Activated CD4-positive, alpha-beta memory T cell treated with anti-CD3 and anti-CD28 coated beads for 36 hours (primary cell): ENCODE measurements at regions not wholly inside any gene's neighbourhood (a gene's known extent, or its start where the extent isn't known, plus 50 kb on each side); places are given as distances from the start of the nearest gene placed in this dataset.

Experiments used
- CTCF ChIA-PET: fragments of 350-600 bp; sonication (Branson Sonifier 250); formaldehyde crosslinking; loops from one replicate; lab custom pipeline; 2021; ENCODE audit warnings: antibody characterized with exemption, inconsistent platforms; lab: Charles Lee
- POLR2A ChIA-PET: fragments of 350-600 bp; sonication (Branson Sonifier 250); formaldehyde crosslinking; loops from one replicate; lab custom pipeline; 2021; ENCODE audit warnings: antibody characterized with exemption; lab: Charles Lee
- DNase-seq: peaks from one replicate; pipeline ENCODE4 v3.0.0-alpha.2; 2020
- H3K27ac Mint-ChIP-seq: one replicate; pipeline ENCODE4 v1.8.0; 2021; ENCODE audit warnings: mixed read lengths
- H3K27me3 Mint-ChIP-seq: one replicate; pipeline ENCODE4 v1.8.0; 2021; ENCODE audit warnings: mixed read lengths
- H3K36me3 Mint-ChIP-seq: one replicate; pipeline ENCODE4 v1.8.0; 2021; ENCODE audit warnings: mixed read lengths
- H3K4me1 Mint-ChIP-seq: one replicate; pipeline ENCODE4 v1.8.0; 2021; ENCODE audit warnings: low read depth, mixed read lengths
- H3K4me3 Mint-ChIP-seq: one replicate; pipeline ENCODE4 v1.8.0; 2021; ENCODE audit warnings: mild to moderate bottlenecking, mixed read lengths
- H3K9me3 Mint-ChIP-seq: one replicate; pipeline ENCODE4 v1.8.0; 2021; ENCODE audit warnings: mixed read lengths
- intact Hi-C: fragments of 100-400 bp; cut with micrococcal nuclease; formaldehyde crosslinking; loops from one replicate; pipeline ENCODE4 v1.15.1; 2023

DNA sequence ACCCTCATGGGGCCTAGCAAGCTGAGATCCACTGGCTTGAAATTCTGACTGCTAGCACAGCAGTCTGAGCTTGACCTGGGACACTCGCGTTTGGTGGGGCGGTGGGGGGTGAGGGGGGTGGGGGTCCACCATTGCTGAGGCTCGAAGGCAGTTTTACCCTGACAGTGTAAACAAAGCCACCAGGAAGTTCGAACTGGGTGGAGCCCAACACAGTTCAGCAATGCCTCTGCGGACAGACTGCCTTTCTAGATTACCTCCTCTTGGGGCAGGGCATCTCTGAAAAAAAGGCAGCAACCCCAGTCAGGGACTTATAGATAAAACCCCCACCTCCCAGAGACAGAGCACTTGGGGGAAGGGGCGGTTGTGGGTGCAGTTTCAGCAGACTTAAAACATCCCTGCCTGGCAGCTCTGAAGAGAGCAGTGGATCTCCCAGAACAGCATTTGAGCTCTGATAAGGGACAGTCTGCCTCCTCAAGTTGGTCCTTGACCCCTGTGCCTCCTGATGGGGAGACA is 149.7 kb upstream of the TANK start:
- ChIA-PET POLR2A (no interaction called here), CTCF (no interaction called here)
- no peak overlapping the region for H3K27ac Mint-ChIP-seq
- H3K4me3 Mint-ChIP-seq = no peak overlapping the region
- peaks cover 10% of the 10 kb centered on the region for H3K9me3 Mint-ChIP-seq
- H3K36me3 Mint-ChIP-seq = peaks cover 2% of the 10 kb centered on the region
- peaks cover 17% of the 10 kb centered on the region for H3K27me3 Mint-ChIP-seq
- peaks cover 2% of the 10 kb centered on the region for H3K4me1 Mint-ChIP-seq
- no peak for DNase-seq
- intact Hi-C loops = no loop called here

DNA sequence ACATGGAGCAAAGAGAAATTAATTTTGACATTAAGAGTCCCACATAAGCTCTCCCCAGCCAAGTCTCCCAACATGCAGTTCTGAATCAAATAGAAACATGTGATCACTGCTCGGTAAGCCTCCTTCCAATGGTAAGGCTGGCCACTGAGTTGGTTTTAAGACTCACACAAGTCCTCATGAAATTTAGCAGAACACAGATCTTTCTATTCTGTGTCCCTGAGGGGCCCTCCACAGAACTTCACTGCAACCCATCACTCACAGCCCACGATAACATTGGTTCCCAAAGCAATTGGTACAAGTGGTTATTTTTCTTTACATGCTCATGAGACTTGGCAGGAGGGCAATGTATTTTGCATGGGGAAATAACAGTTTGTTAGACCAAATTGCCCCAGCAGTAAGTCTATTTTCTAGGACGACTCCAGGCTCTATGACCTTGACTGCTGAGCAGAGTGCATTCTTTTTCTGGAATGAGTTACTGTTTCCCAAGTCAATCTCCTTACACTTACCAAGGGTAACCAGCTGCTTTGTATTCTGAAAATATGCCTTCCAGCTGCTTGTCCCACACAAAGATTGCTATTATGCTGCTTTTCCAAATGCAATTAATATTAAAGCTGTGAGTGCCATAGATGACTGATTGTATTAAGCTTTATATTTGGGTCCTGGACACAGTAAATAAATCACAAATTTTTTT is 142.3 kb upstream of the TANK start:
- peaks cover 2% of the 10 kb centered on the region for H3K36me3 Mint-ChIP-seq
- H3K9me3 Mint-ChIP-seq = peaks cover 10% of the 10 kb centered on the region
- ChIA-PET CTCF (no interaction called here), POLR2A (no interaction called here)
- H3K4me3 Mint-ChIP-seq = no peak overlapping the region
- intact Hi-C loops = no loop called here
- no peak overlapping the region for H3K27ac Mint-ChIP-seq
- H3K27me3 Mint-ChIP-seq = peaks cover 3% of the 10 kb centered on the region
- no peaks in the 10 kb centered on the region for H3K4me1 Mint-ChIP-seq
- DNase-seq = no peak

DNA sequence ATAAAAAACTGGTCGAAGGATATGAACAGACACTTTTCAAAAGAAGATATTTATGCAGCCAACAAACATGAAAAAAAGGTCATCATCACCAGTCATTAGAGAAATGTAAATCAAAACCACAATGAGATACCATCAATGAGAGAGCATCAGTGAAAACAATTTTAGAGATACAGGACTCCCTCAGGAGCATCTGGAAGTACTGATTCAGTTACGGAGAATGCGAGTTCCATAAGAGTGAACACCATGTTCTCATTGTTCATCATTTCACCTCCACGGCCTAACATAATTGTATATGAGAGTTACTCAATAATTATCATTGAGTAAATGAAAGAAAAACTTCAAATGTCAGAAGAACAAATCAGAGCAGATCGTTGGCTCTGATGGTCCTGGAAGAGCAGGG is 140.9 kb upstream of the TANK start:
- H3K4me3 Mint-ChIP-seq = no peak overlapping the region
- intact Hi-C loops = no loop called here
- H3K4me1 Mint-ChIP-seq = no peaks in the 10 kb centered on the region
- no peaks in the 10 kb centered on the region for H3K27me3 Mint-ChIP-seq
- peaks cover 2% of the 10 kb centered on the region for H3K36me3 Mint-ChIP-seq
- no peak for DNase-seq
- ChIA-PET POLR2A (no interaction called here), CTCF (interaction anchor here (1.8 kb wide), 1 partner anchor 44 kb away, joined by 9 read pairs; no protein-coding TSS in a partner anchor)
- H3K27ac Mint-ChIP-seq = no peak overlapping the region
- H3K9me3 Mint-ChIP-seq = peaks cover 10% of the 10 kb centered on the region

DNA sequence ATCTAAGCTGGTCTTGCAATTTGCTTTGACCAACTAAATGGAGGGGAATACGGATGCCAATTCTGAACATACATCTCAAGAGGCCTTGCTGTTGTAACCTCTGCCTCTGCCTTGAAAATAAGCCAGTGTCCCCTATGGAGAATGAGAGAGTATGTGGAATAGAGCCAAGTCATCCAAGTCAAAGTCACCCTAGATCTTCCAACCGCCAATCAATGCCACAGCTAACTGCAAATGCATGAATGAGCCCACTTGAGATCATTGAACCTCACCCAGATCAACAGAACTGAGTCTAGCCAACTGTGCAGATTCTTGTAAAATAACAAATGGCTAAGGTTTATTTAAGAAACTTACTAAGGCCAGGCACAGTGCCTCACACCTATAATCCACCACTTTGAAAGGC is 139.8 kb upstream of the TANK start:
- H3K27ac Mint-ChIP-seq = no peak overlapping the region
- intact Hi-C loops = no loop called here
- POLR2A ChIA-PET = no interaction called here
- no peaks in the 10 kb centered on the region for H3K9me3 Mint-ChIP-seq
- no peaks in the 10 kb centered on the region for H3K27me3 Mint-ChIP-seq
- no peak for DNase-seq
- H3K4me3 Mint-ChIP-seq = no peak overlapping the region
- no peaks in the 10 kb centered on the region for H3K4me1 Mint-ChIP-seq
- no peaks in the 10 kb centered on the region for H3K36me3 Mint-ChIP-seq
- CTCF ChIA-PET = interaction anchor here (0.6 to 1.8 kb wide), 2 partner anchors 43 to 59 kb away, joined by 4 to 9 read pairs; no protein-coding TSS in a partner anchor

- ChIA-PET CTCF (no interaction called here), POLR2A (no interaction called here)
- Mint-ChIP-seq H3K9me3 (no peaks in the 10 kb centered on the region), H3K36me3 (no peaks in the 10 kb centered on the region), H3K4me3 (no peak overlapping the region), H3K4me1 (peaks cover 4% of the 10 kb centered on the region), H3K27ac (no peak overlapping the region), H3K27me3 (no peaks in the 10 kb centered on the region)
- no peak for DNase-seq
- intact Hi-C loops = no loop called here
Observed at GRCh38 chr2:161028581-161028980, 131.6 kb upstream of the TANK start.

GRCh38 chr2:161029321-161029720 is 130.9 kb upstream of the TANK start:
- H3K36me3 Mint-ChIP-seq = no peaks in the 10 kb centered on the region
- ChIA-PET CTCF (interaction anchor here (0.6 kb wide), 1 partner anchor 18 kb away, joined by 3 read pairs; no protein-coding TSS in a partner anchor), POLR2A (no interaction called here)
- peaks cover 4% of the 10 kb centered on the region for H3K4me1 Mint-ChIP-seq
- DNase-seq = no peak
- H3K4me3 Mint-ChIP-seq = no peak overlapping the region
- no peaks in the 10 kb centered on the region for H3K27me3 Mint-ChIP-seq
- intact Hi-C loops = no loop called here
- no peak overlapping the region for H3K27ac Mint-ChIP-seq
- no peaks in the 10 kb centered on the region for H3K9me3 Mint-ChIP-seq

- intact Hi-C loops = no loop called here
- peaks cover 4% of the 10 kb centered on the region for H3K4me1 Mint-ChIP-seq
- POLR2A ChIA-PET = no interaction called here
- CTCF ChIA-PET = interaction anchor here (0.6 kb wide), 1 partner anchor 17 kb away, joined by 3 read pairs; no protein-coding TSS in a partner anchor
- H3K36me3 Mint-ChIP-seq = no peaks in the 10 kb centered on the region
- H3K27me3 Mint-ChIP-seq = no peaks in the 10 kb centered on the region
- DNase-seq = no peak
- no peak overlapping the region for H3K27ac Mint-ChIP-seq
- H3K9me3 Mint-ChIP-seq = peaks cover 1% of the 10 kb centered on the region
- no peak overlapping the region for H3K4me3 Mint-ChIP-seq
Observed at GRCh38 chr2:161030260-161031063, 129.8 kb upstream of the TANK start.

DNA sequence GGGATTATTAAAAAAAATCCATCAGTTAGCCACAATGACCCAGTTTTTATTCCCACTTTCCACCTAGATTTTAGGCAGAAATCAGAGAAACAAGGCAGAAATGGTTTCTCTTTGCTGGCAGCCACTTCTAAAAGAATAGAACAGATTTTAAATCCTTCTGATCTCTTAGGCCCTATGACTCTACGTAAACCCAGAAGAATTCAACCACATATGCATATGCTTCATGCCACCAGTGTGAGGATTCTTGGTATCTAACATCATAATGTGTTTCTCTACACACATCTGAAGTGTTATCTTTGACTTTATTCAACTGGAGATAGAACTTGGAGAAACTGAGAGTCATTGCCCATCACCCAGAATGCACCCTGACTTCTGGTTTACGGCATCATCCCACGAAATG is 128.7 kb upstream of the TANK start:
- H3K27me3 Mint-ChIP-seq = no peaks in the 10 kb centered on the region
- ChIA-PET POLR2A (no interaction called here), CTCF (no interaction called here)
- H3K27ac Mint-ChIP-seq = no peak overlapping the region
- DNase-seq = no peak
- intact Hi-C loops = no loop called here
- peaks cover 4% of the 10 kb centered on the region for H3K4me1 Mint-ChIP-seq
- H3K36me3 Mint-ChIP-seq = no peaks in the 10 kb centered on the region
- no peak overlapping the region for H3K4me3 Mint-ChIP-seq
- H3K9me3 Mint-ChIP-seq = peaks cover 3% of the 10 kb centered on the region

GRCh38 chr2:161032635-161033034 is 127.6 kb upstream of the TANK start:
- Mint-ChIP-seq H3K4me3 (no peak overlapping the region), H3K27me3 (peaks cover under 1% of the 10 kb centered on the region), H3K36me3 (no peaks in the 10 kb centered on the region), H3K9me3 (peaks cover 3% of the 10 kb centered on the region), H3K4me1 (peaks cover 4% of the 10 kb centered on the region), H3K27ac (no peak overlapping the region)
- intact Hi-C loops = no loop called here
- ChIA-PET CTCF (interaction anchor here (1.2 kb wide), 1 partner anchor 31 kb away, joined by 3 read pairs; no protein-coding TSS in a partner anchor), POLR2A (no interaction called here)
- DNase-seq = no peak

GRCh38 chr2:161033059-161033660 is 127.1 kb upstream of the TANK start:
- POLR2A ChIA-PET = no interaction called here
- no peaks in the 10 kb centered on the region for H3K36me3 Mint-ChIP-seq

GRCh38 chr2:161036926-161037325 is 123.3 kb upstream of the TANK start:
- CTCF ChIA-PET = interaction anchor here (1.0 kb wide), 1 partner anchor 27 kb away, joined by 3 read pairs; no protein-coding TSS in a partner anchor
- intact Hi-C loops = no loop called here
- H3K4me1 Mint-ChIP-seq = no peaks in the 10 kb centered on the region

More at GRCh38 chr2:161033059-161033660, 127.1 kb upstream of the TANK start:
- H3K27ac Mint-ChIP-seq = no peak overlapping the region
- no peak for DNase-seq
- peaks cover 3% of the 10 kb centered on the region for H3K9me3 Mint-ChIP-seq
- H3K27me3 Mint-ChIP-seq = peaks cover 1% of the 10 kb centered on the region
- H3K4me1 Mint-ChIP-seq = peaks cover 4% of the 10 kb centered on the region
- CTCF ChIA-PET = interaction anchor here (1.2 kb wide), 1 partner anchor 30 kb away, joined by 3 read pairs; no protein-coding TSS in a partner anchor
- H3K4me3 Mint-ChIP-seq = no peak overlapping the region
- intact Hi-C loops = no loop called here

GRCh38 chr2:161039071-161039470 is 121.2 kb upstream of the TANK start:
- H3K4me3 Mint-ChIP-seq = no peak overlapping the region
- no peaks in the 10 kb centered on the region for H3K4me1 Mint-ChIP-seq
- DNase-seq = no peak
- H3K27me3 Mint-ChIP-seq = peaks cover 4% of the 10 kb centered on the region
- ChIA-PET CTCF (no interaction called here), POLR2A (no interaction called here)
- no peak overlapping the region for H3K27ac Mint-ChIP-seq
- H3K9me3 Mint-ChIP-seq = peaks cover 3% of the 10 kb centered on the region
- H3K36me3 Mint-ChIP-seq = no peaks in the 10 kb centered on the region
- intact Hi-C loops = no loop called here

More at GRCh38 chr2:161036926-161037325, 123.3 kb upstream of the TANK start:
- H3K9me3 Mint-ChIP-seq = peaks cover 3% of the 10 kb centered on the region
- H3K27me3 Mint-ChIP-seq = peaks cover 1% of the 10 kb centered on the region
- no peaks in the 10 kb centered on the region for H3K36me3 Mint-ChIP-seq
- POLR2A ChIA-PET = no interaction called here
- no peak overlapping the region for H3K27ac Mint-ChIP-seq
- no peak for DNase-seq
- no peak overlapping the region for H3K4me3 Mint-ChIP-seq
